ENCODE measurements at regions not wholly inside any gene's neighbourhood (a gene's known extent, or its start where the extent isn't known, plus 50 kb on each side); places are given as distances from the start of the nearest gene placed in this dataset.

DNA sequence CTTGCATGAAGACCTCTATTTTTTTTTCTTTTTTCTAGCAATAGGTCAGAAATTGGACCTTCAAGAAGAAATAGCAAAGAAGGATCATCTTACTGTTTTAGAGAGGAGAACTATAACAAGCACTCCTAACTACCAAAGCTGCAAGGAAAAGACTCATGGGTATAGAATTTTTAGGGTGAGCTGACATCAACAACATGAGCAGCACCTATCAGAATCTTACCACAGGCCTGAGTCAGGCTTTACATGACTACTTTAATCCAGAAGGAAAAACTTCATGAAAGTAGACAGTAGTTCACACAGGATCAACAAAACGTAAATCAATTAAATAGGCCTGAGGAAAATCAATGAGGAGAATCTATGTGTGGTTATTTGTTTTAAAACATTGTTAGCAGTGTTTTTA, 130.5 kb downstream of the FAM76B start:
- H3K27me3 ChIP-seq (ENCODE audit: insufficient read depth, low read length), result no peaks in the 10 kb centered on the region
- H3K36me3 Mint-ChIP-seq (ENCODE audit: insufficient read depth in 1 of 3, low read depth in 3 of 3), result no peaks in the 10 kb centered on the region
- no peak overlapping the region for H3T11ph ChIP-seq (ENCODE audit: low read length)
- peaks cover 6% of the 10 kb centered on the region in 2 experiments for H3K4me1 Mint-ChIP-seq
- H3K23ac ChIP-seq (ENCODE audit: insufficient read length, low read depth, low read length), result no peak overlapping the region
- H4K5ac ChIP-seq (ENCODE audit: insufficient read length, low read depth, low read length), result no peak overlapping the region
- H3K27ac Mint-ChIP-seq, result no peak overlapping the region
- H3K27me3 Mint-ChIP-seq (ENCODE audit: low read depth), result no peaks in the 10 kb centered on the region
- WGBS (ENCODE audit: extremely low coverage, insufficient read length, low lambda C conversion rate), result no CpG with 5 or more reads among the region's 1 CpG
- H3K9me3 Mint-ChIP-seq, result no peaks in the 10 kb centered on the region
- H2BK5ac ChIP-seq (ENCODE audit: insufficient read length, low read length), result no peak overlapping the region
- H3K18ac ChIP-seq (ENCODE audit: insufficient read length, low read depth, low read length), result no peak overlapping the region
- no peak overlapping the region for H2BK120ac ChIP-seq (ENCODE audit: low read depth, low read length, poor library complexity, severe bottlenecking)
- H3K4me2 ChIP-seq (ENCODE audit: insufficient read depth, insufficient read length, low read length), result no peak overlapping the region
- DNase-seq, result no peak
- no peak overlapping the region for H3K56ac ChIP-seq (ENCODE audit: insufficient read length, low read depth, low read length)
- no peaks in the 10 kb centered on the region for H3K79me2 ChIP-seq (ENCODE audit: insufficient read depth, low read length)
- H4K91ac ChIP-seq (ENCODE audit: insufficient read length, low read depth, low read length), result no peak overlapping the region
- H3K23me2 ChIP-seq (ENCODE audit: insufficient read length, low read depth, low read length, poor library complexity, severe bottlenecking), result no peaks in the 10 kb centered on the region
- no peak overlapping the region for H3K14ac ChIP-seq (ENCODE audit: insufficient read depth, low read length)
- no peaks in the 10 kb centered on the region for H3K79me1 ChIP-seq (ENCODE audit: insufficient read depth, low read depth, low read length, poor library complexity, severe bottlenecking)
- no peak overlapping the region for H3K27ac ChIP-seq (ENCODE audit: insufficient read length, low read depth, low read length)
- H3K9me3 ChIP-seq (ENCODE audit: control insufficient read depth, low read depth, low read length), result no peaks in the 10 kb centered on the region
- TF ChIP-seq, protein P1, sequence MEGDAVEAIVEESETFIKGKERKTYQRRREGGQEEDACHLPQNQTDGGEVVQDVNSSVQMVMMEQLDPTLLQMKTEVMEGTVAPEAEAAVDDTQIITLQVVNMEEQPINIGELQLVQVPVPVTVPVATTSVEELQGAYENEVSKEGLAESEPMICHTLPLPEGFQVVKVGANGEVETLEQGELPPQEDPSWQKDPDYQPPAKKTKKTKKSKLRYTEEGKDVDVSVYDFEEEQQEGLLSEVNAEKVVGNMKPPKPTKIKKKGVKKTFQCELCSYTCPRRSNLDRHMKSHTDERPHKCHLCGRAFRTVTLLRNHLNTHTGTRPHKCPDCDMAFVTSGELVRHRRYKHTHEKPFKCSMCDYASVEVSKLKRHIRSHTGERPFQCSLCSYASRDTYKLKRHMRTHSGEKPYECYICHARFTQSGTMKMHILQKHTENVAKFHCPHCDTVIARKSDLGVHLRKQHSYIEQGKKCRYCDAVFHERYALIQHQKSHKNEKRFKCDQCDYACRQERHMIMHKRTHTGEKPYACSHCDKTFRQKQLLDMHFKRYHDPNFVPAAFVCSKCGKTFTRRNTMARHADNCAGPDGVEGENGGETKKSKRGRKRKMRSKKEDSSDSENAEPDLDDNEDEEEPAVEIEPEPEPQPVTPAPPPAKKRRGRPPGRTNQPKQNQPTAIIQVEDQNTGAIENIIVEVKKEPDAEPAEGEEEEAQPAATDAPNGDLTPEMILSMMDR (conservative IDR thresholded peaks at IDR 0.05), result no peak
- H3K9ac ChIP-seq (ENCODE audit: extremely low read depth, insufficient read length, low read length), result no peak overlapping the region
- H3K4ac ChIP-seq (ENCODE audit: low read depth, low read length), result no peak overlapping the region
- no peak overlapping the region for H2BK20ac ChIP-seq (ENCODE audit: low read depth, low read length, poor library complexity, severe bottlenecking)
- H4K20me1 ChIP-seq (ENCODE audit: control insufficient read depth, insufficient read depth, insufficient read length), result no peaks in the 10 kb centered on the region
- H2BK15ac ChIP-seq (ENCODE audit: low read depth, low read length), result no peak overlapping the region
- no peak overlapping the region for H2AFZ ChIP-seq (ENCODE audit: low read length)
- no peak overlapping the region for H2BK12ac ChIP-seq (ENCODE audit: insufficient read length, low read depth, low read length)
- H3K4me3 Mint-ChIP-seq, result no peak overlapping the region
- no peak overlapping the region for H4K8ac ChIP-seq (replicated peaks; ENCODE audit: insufficient read length, low read depth, low read length)
- no peak overlapping the region for H2AK5ac ChIP-seq (ENCODE audit: insufficient read length, low read length)
- no peaks in the 10 kb centered on the region for H3K4me1 ChIP-seq (ENCODE audit: insufficient read depth, low read length)
